GM12864 (cell line): ENCODE measurements at regions not wholly inside any gene's neighbourhood (a gene's known extent, or its start where the extent isn't known, plus 50 kb on each side); places are given as distances from the start of the nearest gene placed in this dataset.

ENCODE experiments used
- DNase-seq: peaks from one replicate; pipeline ENCODE4 v3.0.0-alpha.2; 2011; ENCODE audit warnings: low read depth
- H3K4me3 ChIP-seq: 2 replicates; pipeline ENCODE4 v1.5.1; 2011; ENCODE audit warnings: mild to moderate bottlenecking, low read depth, low read length, control low read depth
- TF ChIP-seq, protein P1 (sequence below): IDR thresholded peaks from 2 replicates; pipeline ENCODE4 v1.5.1; 2011; ENCODE audit warnings: low read depth, mild to moderate bottlenecking, moderate library complexity, low read length, control low read depth, inconsistent platforms; ENCODE audit errors: missing control alignments

- no peak overlapping the region for H3K4me3 ChIP-seq
- no peak for DNase-seq
- TF ChIP-seq, protein P1, sequence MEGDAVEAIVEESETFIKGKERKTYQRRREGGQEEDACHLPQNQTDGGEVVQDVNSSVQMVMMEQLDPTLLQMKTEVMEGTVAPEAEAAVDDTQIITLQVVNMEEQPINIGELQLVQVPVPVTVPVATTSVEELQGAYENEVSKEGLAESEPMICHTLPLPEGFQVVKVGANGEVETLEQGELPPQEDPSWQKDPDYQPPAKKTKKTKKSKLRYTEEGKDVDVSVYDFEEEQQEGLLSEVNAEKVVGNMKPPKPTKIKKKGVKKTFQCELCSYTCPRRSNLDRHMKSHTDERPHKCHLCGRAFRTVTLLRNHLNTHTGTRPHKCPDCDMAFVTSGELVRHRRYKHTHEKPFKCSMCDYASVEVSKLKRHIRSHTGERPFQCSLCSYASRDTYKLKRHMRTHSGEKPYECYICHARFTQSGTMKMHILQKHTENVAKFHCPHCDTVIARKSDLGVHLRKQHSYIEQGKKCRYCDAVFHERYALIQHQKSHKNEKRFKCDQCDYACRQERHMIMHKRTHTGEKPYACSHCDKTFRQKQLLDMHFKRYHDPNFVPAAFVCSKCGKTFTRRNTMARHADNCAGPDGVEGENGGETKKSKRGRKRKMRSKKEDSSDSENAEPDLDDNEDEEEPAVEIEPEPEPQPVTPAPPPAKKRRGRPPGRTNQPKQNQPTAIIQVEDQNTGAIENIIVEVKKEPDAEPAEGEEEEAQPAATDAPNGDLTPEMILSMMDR: no peak
These were observed 182.4 kb downstream of the DLL1 start for GRCh38 chr6:170108456-170108855.

DNA sequence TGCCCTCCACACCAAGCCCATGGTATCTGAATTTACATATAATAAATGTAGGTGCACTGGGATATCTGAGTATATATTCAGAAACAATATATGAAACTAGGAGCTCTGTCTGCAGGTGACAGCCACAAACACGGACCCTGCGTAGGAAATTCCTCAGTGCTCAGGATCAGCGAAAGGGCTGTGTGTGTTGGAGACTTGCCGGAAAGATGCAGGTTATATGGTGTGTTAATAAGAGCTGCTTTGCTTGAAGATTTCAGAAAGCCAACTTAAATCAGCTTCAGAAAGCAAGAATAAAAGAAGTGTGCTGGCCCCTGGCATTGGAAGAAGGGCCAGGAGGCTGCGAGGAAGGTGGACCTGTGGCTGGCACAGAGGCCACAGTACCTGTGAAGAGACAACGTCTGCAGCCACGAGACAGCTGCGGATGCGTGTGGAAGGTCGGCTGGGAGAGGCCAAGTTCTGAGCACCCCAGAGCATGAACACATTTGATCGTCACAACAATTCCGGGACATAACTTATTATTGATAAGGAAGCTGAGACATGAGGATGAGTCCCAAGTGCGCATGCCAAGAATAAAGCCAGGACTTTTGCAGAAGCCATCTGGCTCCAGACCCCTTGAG, 183.2 kb downstream of the DLL1 start:
- DNase-seq: no peak
- TF ChIP-seq, protein P1: no peak
- no peak overlapping the region for H3K4me3 ChIP-seq

- no peak overlapping the region for H3K4me3 ChIP-seq
- TF ChIP-seq, protein P1: no peak
- no peak for DNase-seq
These were observed 183.9 kb downstream of the DLL1 start for GRCh38 chr6:170106906-170107525.

- TF ChIP-seq, protein P1: no peak
- H3K4me3 ChIP-seq: no peak overlapping the region
- DNase-seq: no peak
These were observed 188.0 kb downstream of the DLL1 start for GRCh38 chr6:170102582-170103481.

GRCh38 chr6:170102038-170102437, 188.8 kb downstream of the DLL1 start:
- H3K4me3 ChIP-seq: no peak overlapping the region
- TF ChIP-seq, protein P1: no peak
- DNase-seq: no peak

DNA sequence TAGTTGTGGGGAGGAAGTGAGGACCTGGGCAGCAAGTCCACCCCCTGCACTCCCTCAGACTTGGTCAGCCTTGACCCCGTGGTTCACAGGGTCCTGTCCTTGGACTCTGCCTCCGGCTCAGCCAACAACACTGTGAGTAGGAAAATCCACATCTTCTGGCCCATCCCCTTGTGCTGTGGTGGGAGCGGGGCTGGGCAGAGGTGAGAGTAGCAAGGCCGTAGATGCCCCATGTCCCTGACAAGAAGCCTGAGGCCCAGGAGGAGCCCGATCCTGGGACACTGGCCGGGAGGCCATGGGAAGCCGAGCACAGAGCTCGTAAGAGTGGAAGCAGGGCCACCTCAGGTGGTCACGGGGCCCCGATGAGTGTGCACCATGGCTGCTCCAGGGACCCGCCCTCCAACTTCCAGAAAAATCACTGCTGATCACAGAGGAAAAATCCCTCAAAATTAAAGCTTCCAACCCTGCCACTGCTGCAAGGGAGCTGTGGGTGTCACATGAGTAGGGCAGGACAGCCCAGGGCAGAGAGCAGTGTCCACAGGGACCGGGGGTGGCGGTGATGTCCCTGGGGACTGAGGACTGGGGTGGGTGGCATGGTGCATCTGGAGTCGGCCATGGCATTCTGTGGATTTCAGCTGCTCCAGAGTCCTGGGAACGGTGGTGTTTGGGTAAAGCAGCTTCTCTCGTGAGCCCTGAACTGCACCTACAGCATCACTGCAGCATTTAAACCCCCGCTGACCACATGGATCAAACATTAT, 189.4 kb downstream of the DLL1 start:
- H3K4me3 ChIP-seq: no peak overlapping the region
- no peak for DNase-seq
- TF ChIP-seq, protein P1: no peak
